Right atrium auricular region (tissue), 2 donors: ENCODE measurements at regions not wholly inside any gene's neighbourhood (a gene's known extent, or its start where the extent isn't known, plus 50 kb on each side); places are given as distances from the start of the nearest gene placed in this dataset.

Source experiments
- DNase-seq: peaks from one replicate; pipeline ENCODE4 v3.0.0-alpha.2; 2019; ENCODE audit warnings: low spot score
- H3K27ac ChIP-seq, 2 donors: fragments of 200-600 bp; sonication (generic); 1 replicate in 1 of 2; 2 replicates in 1 of 2; pipeline ENCODE4 v1.5.1; 2016 to 2019
- H3K27me3 ChIP-seq, 2 donors: fragments of 200-600 bp; sonication (generic); one replicate each; pipeline versions ENCODE4 v1.5.1 to v1.6.0; 2017 to 2019
- H3K36me3 ChIP-seq: fragments of 200-600 bp; sonication (generic); one replicate; pipeline ENCODE4 v1.5.1; 2016
- H3K4me1 ChIP-seq, 2 donors: fragments of 200-600 bp; sonication (generic); one replicate each; pipeline versions ENCODE4 v1.5.1 to v1.6.0; 2017 to 2019
- H3K4me3 ChIP-seq, 2 donors: fragments of 200-600 bp; sonication (generic); 1 replicate in 1 of 2; 2 replicates in 1 of 2; pipeline ENCODE4 v1.5.1; 2017 to 2019; ENCODE audit warnings: mild to moderate bottlenecking in 1 of 2, moderate library complexity in 1 of 2
- H3K9me3 ChIP-seq, 2 donors: fragments of 200-600 bp; sonication (generic); one replicate each; pipeline ENCODE4 v1.5.1; 2019
- CTCF ChIP-seq, 2 donors: fragments of 200-600 bp; sonication (generic); IDR thresholded peaks; one replicate each; pipeline ENCODE4 v1.5.1; 2019; ENCODE audit warnings: antibody characterized with exemption in 2 of 2

- no peaks in the 10 kb centered on the region for H3K27me3 ChIP-seq
- TF ChIP-seq CTCF (IDR thresholded peaks at IDR 0.05): no peak
- H3K9me3 ChIP-seq: no peaks in the 10 kb centered on the region
- H3K4me3 ChIP-seq: no peak overlapping the region
- no peaks in the 10 kb centered on the region for H3K36me3 ChIP-seq
- DNase-seq: no peak
- no peaks in the 10 kb centered on the region for H3K4me1 ChIP-seq
- H3K27ac ChIP-seq: no peak overlapping the region
These were observed 136.5 kb upstream of the CPSF6 start for GRCh38 chr12:69102856-69103255.

- Histone ChIP-seq H3K27ac (no peak overlapping the region), H3K9me3 (no peaks in the 10 kb centered on the region), H3K27me3 (no peaks in the 10 kb centered on the region), H3K36me3 (no peaks in the 10 kb centered on the region), H3K4me3 (no peak overlapping the region), H3K4me1 (no peaks in the 10 kb centered on the region)
- no peak for TF ChIP-seq CTCF (IDR thresholded peaks at IDR 0.05)
- no peak for DNase-seq
These were observed 134.0 kb upstream of the CPSF6 start for GRCh38 chr12:69105101-69105962.

- Histone ChIP-seq H3K9me3 (no peaks in the 10 kb centered on the region), H3K4me1 (no peaks in the 10 kb centered on the region), H3K36me3 (no peaks in the 10 kb centered on the region), H3K27me3 (no peaks in the 10 kb centered on the region), H3K27ac (no peak overlapping the region), H3K4me3 (no peak overlapping the region)
- no peak for TF ChIP-seq CTCF (IDR thresholded peaks at IDR 0.05)
- DNase-seq: no peak
These were observed 132.8 kb upstream of the CPSF6 start for GRCh38 chr12:69106482-69107118.

GRCh38 chr12:69107541-69107940 is 131.8 kb upstream of the CPSF6 start:
- Histone ChIP-seq H3K4me1 (no peaks in the 10 kb centered on the region), H3K4me3 (no peak overlapping the region), H3K27ac (no peak overlapping the region), H3K27me3 (no peaks in the 10 kb centered on the region), H3K9me3 (no peaks in the 10 kb centered on the region), H3K36me3 (no peaks in the 10 kb centered on the region)
- TF ChIP-seq CTCF (IDR thresholded peaks at IDR 0.05): no peak
- DNase-seq: no peak

GRCh38 chr12:69108037-69108436 is 131.3 kb upstream of the CPSF6 start:
- Histone ChIP-seq H3K4me3 (no peak overlapping the region), H3K9me3 (no peaks in the 10 kb centered on the region), H3K36me3 (no peaks in the 10 kb centered on the region), H3K4me1 (no peaks in the 10 kb centered on the region), H3K27me3 (no peaks in the 10 kb centered on the region), H3K27ac (no peak overlapping the region)
- TF ChIP-seq CTCF (IDR thresholded peaks at IDR 0.05): no peak
- no peak for DNase-seq
